HG03135 (cell line): ENCODE measurements at regions not wholly inside any gene's neighbourhood (a gene's known extent, or its start where the extent isn't known, plus 50 kb on each side); places are given as distances from the start of the nearest gene placed in this dataset.
"Not testable (repeated sequence)": the region's sequence is repeated elsewhere in the genome, so short reads cannot be mapped to it uniquely, and the experiment has no call there.

ENCODE experiments used
- ATAC-seq: cut with Tn5 transposase; IDR thresholded peaks from one replicate; pipeline ENCODE4 v1.9.1; 2021; ENCODE audit warnings: mild to moderate bottlenecking, moderate library complexity; ENCODE audit not compliant: unreplicated experiment

DNA sequence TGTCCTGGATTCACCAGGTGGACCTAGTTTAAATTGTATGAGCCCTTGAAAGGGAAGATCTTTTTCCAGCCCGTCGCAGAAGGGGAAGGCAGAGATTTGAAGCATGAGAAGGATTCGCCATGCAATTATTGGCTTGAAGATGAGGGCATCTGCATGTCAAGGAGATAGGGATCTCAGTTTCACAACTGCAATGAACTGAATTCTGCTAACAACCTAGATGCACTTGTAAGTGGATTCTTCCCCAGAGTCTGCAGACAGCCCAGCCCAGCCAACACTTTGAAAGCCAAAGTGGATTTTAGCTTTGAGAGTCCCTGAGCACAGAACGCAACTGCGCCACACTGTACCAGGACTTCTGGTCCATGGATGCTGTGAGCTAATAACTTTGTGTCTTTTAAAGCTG, 286.0 kb downstream of the TSN start:
- no peak for ATAC-seq

DNA sequence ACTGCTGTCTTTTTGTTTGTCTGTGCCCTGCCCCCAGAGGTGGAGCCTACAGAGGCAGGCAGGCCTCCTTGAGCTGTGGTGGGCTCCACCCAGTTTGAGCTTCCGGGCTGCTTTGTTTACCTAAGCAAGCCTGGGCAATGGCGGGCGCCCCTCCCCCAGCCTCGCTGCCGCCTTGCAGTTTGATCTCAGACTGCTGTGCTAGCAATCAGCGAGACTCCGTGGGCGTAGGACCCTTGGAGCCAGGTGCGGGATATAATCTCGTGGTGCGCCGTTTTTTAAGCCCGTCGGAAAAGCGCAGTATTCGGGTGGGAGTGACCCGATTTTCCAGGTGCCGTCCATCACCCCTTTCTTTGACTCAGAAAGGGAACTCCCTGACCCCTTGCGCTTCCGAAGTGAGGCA, 296.2 kb downstream of the TSN start:
- not testable (repeated sequence) for ATAC-seq

DNA sequence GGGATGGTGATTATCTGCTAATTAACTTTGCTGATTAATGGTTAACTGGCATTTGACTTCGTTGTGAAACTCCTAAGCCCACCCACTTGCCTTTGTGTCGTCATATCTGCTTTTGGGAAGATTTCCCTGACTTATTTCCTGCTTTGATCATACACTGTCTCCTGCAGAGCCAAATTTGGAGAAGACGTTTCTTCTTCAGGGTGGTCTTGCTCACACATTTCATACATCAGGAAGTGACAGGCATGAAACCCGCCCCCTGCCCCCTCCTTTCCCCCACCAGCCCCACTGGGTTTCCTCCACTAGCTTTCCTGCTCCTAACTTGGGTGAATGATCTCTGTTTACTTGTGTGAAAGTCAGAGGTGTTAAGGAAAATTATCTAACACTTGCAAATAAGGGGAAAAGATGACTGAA, 300.1 kb downstream of the TSN start:
- no peak for ATAC-seq

DNA sequence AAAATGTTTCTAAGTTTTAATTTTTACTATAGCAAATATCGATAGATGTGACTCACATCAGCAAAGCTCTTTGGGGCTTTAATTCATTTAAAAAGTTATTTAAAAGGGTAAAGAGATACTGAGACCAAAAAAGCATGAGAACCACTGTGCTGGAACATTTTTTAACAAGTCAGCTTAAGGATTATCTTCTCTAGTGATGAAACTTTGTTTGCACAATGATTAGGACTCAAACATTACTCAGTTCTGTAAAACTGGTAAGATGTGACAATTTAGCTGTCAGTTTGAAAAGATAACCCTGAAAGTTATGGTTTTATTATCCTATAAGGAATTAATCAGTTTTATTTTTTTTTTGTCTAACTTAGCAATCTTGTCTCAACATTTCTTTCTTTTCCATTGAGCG, 301.4 kb downstream of the TSN start:
- ATAC-seq: no peak

DNA sequence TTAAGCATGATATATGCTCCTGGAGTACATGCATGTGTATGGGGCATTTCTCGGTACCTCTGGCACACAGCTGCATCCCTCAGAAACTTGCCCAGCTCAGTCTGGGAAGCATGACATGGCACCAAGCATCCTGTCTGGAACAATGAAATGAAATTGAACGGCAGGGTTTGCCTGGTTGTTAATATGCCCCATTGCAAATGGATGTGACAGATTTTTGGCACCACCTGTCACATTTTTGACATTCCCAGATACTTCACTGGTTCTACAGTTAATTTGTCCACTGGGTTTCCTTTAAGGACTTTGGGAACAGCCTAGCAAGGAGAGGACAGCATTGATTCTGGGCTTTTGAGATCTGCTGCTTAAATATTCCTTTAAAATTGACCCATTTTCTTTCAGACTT, 305.8 kb downstream of the TSN start:
- ATAC-seq: no peak

DNA sequence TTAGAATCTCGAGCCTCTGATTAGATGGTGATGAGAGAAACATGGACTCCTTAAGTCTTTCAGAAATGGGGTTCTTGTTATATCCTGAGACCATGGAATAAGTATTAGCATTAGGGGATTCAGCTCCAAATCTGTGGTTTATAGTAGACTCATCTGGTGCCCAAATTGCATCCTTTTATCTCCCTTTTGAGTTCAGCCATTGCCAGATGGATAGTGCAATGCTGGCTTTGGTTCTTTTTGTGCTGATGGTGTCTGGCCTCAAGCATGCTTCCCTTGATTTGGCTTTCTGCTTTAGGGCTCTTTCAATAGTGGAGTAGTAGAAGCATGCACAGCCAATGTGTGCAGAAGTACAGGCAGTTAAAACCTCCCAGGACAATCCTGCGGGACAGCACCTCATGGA, 306.4 kb downstream of the TSN start:
- ATAC-seq: no peak

DNA sequence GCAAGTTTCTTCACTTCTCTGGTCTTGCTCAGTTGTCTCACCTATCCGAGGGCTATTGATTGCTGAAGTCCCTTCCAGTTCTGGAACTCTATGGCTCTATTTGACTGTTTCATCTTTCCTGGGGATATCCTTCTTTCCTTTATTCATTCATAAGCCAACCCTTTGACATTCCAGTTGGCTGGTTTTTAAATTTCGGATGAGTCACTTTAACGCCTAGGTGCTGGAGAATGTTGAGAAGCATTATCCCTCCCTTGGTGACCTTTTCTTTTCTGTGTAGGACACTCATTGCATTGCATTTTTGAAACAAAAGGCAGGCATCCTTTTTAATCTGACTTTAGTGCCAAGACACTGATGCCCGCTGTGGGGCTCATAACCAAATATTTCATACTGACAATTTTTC, 307.1 kb downstream of the TSN start:
- ATAC-seq: no peak

DNA sequence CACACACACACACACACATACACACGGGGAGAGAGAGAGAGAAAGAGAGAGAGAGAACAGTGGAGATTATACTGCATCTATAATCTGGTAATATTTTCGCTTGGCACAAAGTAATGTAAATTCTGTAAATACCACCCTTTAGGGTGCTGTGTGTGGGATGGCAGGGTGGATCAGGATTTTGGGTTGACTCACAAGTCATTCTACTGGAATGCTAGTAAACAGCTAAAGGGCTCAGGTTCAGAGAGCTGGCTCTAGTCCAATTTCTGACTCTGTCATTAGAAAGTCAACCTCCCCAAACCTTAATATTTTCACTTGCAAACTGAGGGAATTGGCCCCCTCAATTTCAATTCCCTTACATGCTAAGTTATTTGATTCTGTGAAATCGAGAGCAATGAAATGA, 308.3 kb downstream of the TSN start:
- ATAC-seq: no peak

DNA sequence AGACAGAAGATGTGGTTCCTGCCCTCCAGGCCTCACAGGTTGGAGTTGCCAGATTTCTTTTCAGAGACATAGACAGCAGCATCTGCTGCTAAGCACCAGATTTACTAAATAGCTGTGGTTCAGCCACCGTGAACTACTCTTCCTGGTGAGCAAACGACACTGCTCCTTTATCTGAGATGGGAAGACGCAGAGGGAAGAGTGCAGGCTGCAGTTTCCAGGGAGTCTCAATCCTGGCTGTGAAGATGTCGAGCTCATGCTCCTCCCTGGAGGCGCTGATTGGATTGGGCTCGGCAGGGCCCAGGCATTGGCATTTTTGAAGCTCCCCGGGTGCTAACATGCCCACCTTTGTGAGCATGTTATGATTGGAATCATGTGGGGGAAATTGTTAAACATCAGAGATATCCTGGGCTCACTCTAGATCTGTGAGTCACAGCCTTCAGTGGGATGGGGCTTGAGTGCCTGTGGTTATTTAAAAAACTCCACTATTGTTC, 314.8 kb downstream of the TSN start:
- ATAC-seq: no peak

DNA sequence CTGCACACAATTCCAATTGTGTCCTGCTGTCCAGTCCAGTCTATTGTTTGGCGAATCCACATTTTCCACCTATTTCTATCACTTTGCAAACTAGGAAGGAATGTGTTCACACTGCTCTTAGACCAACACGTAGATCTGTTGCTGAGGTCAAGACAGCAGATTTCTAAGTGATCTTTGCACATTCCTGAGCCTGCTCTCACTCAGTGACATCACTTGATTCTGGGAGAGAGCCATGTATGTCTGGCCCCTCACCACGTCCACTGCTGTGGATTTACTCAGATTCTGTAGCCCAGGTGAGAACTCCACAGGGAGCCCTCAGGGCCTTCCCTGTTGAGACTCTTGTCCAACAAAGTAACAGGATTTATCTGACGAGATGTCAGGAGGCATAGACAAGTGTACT, 317.2 kb downstream of the TSN start:
- ATAC-seq: no peak

DNA sequence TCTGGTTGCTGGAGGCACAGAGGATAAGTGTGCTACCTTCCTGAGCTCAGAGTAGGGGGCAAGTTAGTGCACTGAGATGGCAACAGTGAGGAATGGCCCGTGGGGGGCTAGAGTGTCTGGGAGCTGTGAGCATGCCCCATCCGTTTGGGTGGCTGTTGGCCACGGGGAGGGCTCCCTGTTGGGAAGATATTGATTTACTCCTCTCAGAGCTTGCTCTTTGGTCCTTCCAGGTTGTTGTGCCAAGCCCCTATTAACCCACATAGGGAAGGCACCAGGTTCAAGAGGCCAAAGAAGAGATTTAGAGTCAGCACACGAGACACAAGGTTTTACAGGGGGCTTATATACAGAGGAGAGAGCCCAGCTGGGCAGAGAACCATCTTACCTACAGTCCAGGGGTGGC, 318.8 kb downstream of the TSN start:
- ATAC-seq: no peak

DNA sequence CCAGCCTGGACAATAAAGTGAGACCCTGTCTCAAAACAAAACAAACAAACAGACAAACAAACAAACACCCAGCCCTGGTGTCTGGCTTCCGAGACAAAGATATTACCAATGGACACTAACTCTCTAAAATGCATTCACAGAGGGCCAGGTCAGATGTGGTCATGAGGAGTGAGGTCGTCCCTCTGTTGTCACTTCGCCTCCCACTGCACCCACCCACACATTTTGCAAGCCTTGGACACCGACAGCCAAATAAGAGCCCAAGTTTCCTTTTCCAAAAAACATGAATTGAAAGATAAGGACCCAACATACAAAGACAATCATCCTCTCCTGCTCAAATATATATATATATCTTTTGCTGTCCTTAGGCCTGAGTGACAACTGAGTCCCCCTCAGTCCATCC, 319.9 kb downstream of the TSN start:
- no peak for ATAC-seq

DNA sequence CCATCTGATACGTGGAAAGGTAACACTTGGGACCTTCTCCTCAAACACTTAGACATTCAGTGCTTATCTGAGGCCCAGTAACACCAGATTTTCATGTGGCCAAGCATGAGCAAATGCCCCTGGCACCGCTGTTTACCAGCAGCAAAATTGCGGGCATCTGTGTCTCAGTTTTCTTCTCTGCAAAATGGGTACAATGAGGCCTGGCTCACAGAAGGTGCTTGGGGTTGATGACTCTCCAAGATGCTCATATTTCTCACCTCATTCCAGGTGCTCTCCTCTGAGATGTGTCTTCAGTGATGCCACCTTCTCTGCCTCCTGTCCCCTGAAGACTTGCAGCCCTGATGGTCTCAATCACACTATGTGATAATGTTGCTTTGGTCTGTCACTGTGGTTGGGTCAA, 321.7 kb downstream of the TSN start:
- ATAC-seq: no peak

DNA sequence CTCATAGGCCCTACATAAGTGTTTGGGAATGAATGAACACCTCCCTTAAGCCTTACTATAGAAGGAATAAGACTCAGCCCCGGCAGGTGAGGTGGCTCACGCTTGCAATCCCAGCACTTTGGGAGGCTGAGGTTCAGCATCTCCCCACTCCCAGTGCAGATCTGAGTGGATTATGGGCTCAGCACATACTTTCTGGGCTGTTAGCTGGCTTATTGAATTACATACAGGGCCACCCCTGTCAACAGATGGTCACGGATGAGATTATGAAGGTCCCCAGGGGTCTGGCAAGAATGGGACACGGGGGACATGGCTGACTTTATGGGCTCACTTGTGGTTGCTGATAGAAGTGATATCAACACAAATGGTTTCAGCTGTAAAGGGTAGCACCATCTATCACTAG, 322.3 kb downstream of the TSN start:
- ATAC-seq: no peak

DNA sequence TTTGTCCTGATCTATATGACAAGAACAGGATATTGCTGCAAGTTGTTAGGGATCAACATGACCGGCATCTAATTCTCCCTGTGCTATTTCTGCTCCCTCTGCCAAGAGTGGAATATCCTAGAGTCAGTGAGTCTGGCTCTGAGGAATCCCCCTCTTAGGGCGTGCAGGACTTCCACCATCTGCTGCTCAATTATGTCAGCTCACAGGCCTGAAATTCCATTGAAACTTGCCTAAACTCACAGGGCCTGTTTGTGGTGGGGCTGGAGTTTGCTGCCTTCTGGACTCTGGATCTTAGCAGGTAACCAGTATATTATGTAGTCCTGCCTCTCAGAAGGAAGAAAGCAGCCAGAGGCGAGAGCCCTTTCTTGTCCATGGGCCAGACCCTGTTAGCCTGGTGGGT, 323.0 kb downstream of the TSN start:
- no peak for ATAC-seq

DNA sequence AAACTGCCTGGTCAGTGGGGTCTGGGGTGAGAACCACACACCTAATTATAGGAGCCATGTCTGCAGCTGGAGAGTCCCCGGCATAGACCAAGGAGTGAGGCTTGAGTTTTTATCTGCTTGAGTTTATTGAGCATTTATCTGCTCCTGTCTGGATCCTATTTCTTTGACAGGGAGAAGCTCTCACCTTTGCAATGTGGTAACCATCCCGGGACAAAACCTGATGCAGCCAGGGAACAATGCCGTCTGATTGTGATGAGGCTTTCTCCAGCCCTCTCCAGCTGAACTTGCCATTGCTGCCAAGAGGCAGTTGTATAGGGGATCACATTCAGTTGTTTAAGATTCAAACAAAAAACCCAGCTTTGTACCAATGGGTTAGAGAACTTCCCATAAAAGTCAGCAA, 324.4 kb downstream of the TSN start:
- no peak for ATAC-seq

DNA sequence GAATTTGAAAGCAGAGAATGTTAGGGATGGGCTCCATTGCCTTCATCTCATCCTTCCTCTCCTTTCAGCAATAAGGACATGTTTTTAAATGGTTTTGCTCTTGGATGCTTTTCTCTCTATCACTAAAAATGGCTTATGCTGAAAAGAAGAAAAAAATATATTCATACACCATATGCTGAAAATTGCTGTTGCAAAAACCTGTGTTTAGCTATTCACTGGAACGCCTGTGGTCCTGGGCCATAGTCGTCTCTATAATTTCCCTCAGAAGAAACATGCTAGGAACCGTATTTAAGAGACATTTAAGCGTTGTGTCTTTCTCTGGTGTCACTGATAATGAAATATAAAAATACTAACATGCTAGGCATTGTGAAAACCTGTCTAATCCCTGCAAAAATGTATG, 324.9 kb downstream of the TSN start:
- no peak for ATAC-seq

DNA sequence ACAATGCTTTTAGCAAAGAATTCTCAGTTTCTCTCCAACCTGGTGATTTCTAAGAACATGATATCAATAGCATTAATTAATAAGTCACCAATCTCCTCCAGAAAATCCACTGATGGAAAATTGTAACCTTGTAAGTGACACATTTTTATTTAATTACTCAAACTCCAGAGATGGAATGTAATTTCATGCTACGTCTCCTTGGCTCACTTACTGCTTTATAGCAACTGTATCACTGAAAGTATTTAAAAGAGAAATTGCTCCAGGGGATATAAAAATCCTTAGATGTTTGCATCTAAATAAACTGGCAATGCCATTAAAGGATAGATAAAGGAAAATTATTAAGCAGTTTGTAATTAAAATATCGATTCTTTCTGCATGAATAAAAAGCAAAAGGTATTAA, 325.4 kb downstream of the TSN start:
- ATAC-seq: no peak

DNA sequence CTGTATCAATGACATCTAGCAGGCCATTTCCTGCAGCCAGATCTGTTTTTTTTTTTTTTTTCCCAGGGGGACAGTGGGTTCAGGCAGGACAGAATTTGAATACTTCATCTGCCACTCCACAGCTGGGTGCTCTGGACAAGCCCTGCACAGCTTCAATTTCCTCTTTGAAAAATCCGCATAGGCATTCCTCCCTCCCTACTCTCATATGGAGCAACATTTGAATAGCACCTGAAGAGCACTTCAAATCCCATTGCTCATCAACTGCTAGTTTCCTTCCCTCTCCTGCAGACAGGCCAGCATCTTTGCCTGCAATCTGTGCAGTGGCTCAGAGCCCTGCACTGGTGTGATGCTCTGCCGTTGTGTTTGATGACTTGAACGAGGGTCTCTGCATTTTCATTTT, 326.3 kb downstream of the TSN start:
- no peak for ATAC-seq

DNA sequence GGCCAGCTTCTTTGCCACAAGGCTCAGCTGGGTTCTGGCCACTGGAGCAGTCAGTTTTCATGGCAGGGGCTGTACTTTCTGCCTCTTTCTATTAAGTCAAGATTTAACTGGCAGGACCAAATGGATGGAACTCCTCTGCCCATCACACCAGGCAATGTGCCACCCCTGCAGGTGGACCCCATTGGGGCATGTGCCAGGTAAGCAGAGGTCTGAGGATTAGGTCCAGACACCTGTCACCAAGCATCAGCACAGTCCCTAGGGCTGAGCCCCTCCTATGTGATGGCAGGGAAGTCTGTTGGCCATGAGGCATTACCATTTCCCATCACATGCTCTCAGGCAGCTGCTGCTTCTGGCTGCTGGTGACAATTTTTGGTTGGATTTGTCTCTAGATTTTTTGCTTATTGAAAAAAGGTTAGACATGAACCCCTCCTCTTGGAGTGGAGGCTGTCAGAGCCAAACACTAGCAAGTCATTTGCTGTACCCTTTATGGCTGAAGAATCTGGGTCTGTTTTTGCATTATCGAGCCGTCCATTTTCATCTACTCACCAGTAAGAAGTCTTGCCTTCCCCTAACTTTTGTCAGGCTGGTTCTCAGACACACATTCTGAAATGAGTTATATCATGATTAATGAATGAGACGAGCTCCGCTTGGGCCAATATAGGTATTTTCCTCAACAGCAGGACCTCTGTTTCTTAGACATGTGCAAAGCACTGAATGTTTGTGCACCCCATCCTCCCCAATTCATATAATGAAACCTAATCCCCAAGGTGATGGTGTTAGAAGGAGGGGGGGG, 328.0 kb downstream of the TSN start:
- no peak for ATAC-seq

DNA sequence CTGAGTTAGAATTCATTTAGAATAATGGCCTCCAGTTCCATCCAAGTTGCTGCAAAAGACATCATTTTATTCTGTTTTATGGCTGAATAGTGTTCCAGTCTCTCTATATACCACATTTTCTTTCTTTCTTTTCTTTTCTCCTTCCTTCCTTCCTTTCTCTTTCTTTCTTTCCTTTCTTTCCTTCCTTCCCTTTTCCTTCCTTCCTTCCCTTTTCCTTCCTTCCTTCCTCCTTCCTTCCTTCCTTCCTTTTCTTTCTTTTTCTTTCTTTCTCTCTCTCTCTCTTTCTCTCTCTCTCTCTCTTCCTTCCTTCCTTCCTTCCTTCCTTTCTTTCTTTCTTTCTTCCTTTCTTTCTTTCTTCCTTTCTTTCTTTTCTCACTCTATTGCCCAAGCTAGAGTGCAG, 330.2 kb downstream of the TSN start:
- ATAC-seq: not testable (repeated sequence)

DNA sequence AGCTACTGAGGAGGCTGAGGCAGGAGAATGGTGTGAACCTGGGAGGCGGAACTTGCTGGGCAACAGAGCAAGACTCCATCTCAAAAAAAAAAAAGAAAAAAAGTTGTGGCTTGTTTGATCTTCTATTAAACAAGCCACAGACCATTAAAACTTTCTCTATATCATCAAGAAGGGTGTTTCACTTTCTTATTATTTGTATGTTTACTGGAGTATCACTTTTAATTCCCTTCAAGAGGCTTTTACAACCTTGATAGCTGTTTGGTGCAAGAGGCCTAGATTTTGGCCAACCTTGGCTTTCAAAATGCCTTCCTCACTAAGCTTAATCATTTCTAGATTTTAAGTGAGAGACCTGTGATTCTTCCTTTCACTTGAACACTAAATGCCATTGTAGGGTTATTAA, 339.1 kb downstream of the TSN start:
- ATAC-seq: no peak

DNA sequence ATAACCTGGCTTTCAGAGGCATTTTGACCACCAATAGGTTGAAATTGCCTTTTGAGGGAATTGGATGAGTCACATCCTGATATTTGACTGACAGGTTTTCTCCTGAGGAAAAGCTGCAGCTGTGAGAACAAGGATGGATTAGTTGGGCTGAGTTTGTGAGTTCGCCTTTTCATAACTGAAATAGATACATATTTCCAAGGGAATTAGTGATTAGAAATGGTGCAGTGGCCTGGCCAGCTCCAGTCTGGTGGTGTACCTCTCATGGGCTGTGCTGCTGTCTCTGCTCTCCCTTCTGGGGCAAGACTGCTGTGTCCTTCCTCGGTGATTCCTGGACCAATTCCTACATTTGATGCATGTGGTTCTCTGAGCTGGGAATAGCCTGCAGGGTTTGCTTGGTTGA, 341.3 kb downstream of the TSN start:
- ATAC-seq: no peak
